WERI-Rb-1 (cell line): ENCODE measurements at regions not wholly inside any gene's neighbourhood (a gene's known extent, or its start where the extent isn't known, plus 50 kb on each side); places are given as distances from the start of the nearest gene placed in this dataset.

Experiments used
- DNase-seq: peaks from one replicate; pipeline ENCODE4 v3.0.0-alpha.2; 2020
- H3K27ac ChIP-seq: fragments of 250-450 bp; sonication (Bioruptor Pico); 2 replicates; pipeline ENCODE4 v1.5.1; 2020; ENCODE audit warnings: mild to moderate bottlenecking, moderate library complexity
- H3K27me3 ChIP-seq: fragments of 250-450 bp; sonication (Bioruptor Pico); 2 replicates; pipeline ENCODE4 v1.5.1; 2021; ENCODE audit warnings: mild to moderate bottlenecking, low read depth, moderate library complexity; ENCODE audit not compliant: insufficient read depth, severe bottlenecking
- H3K36me3 ChIP-seq: fragments of 250-450 bp; sonication (Bioruptor Pico); 2 replicates; pipeline ENCODE4 v1.5.1; 2020; ENCODE audit warnings: mild to moderate bottlenecking, moderate library complexity
- H3K4me3 ChIP-seq: 2 replicates; pipeline ENCODE4 v1.5.1; 2011; ENCODE audit warnings: low read depth, mild to moderate bottlenecking, control low read depth, low read length
- H3K9me3 ChIP-seq: fragments of 250-450 bp; sonication (Bioruptor Pico); 2 replicates; pipeline ENCODE4 v1.5.1; 2021; ENCODE audit warnings: mild to moderate bottlenecking, moderate library complexity; ENCODE audit not compliant: severe bottlenecking
- CTCF ChIP-seq: IDR thresholded peaks from 2 replicates; pipeline ENCODE4 v1.5.1; 2011; ENCODE audit warnings: low read depth, mild to moderate bottlenecking, control low read depth, inconsistent platforms, low read length

- no peak for TF ChIP-seq CTCF
- no peaks in the 10 kb centered on the region for H3K36me3 ChIP-seq
- no peaks in the 10 kb centered on the region for H3K9me3 ChIP-seq
- no peak overlapping the region for H3K27ac ChIP-seq
- H3K27me3 ChIP-seq: no peaks in the 10 kb centered on the region
- H3K4me3 ChIP-seq: no peak overlapping the region
- DNase-seq: no peak
These were observed 828.4 kb downstream of the VGLL3 start for GRCh38 chr3:86162521-86162920.

- TF ChIP-seq CTCF: no peak
- Histone ChIP-seq H3K27me3 (no peaks in the 10 kb centered on the region), H3K27ac (no peak overlapping the region), H3K4me3 (no peak overlapping the region), H3K9me3 (no peaks in the 10 kb centered on the region), H3K36me3 (no peaks in the 10 kb centered on the region)
- no peak for DNase-seq
These were observed 829.5 kb downstream of the VGLL3 start for GRCh38 chr3:86161493-86161892.

- Histone ChIP-seq H3K36me3 (no peaks in the 10 kb centered on the region), H3K9me3 (no peaks in the 10 kb centered on the region), H3K27ac (no peak overlapping the region), H3K4me3 (no peak overlapping the region), H3K27me3 (no peaks in the 10 kb centered on the region)
- no peak for DNase-seq
- TF ChIP-seq CTCF: no peak
These were observed 838.3 kb downstream of the VGLL3 start for GRCh38 chr3:86152620-86153019.

- H3K27ac ChIP-seq: no peak overlapping the region
- no peaks in the 10 kb centered on the region for H3K27me3 ChIP-seq
- H3K4me3 ChIP-seq: no peak overlapping the region
- H3K9me3 ChIP-seq: no peaks in the 10 kb centered on the region
- no peak for TF ChIP-seq CTCF
- no peaks in the 10 kb centered on the region for H3K36me3 ChIP-seq
- no peak for DNase-seq
These were observed 841.9 kb downstream of the VGLL3 start for GRCh38 chr3:86149054-86149453.

GRCh38 chr3:86147119-86147518 is 843.8 kb downstream of the VGLL3 start:
- Histone ChIP-seq H3K9me3 (no peaks in the 10 kb centered on the region), H3K27me3 (no peaks in the 10 kb centered on the region), H3K4me3 (no peak overlapping the region), H3K36me3 (no peaks in the 10 kb centered on the region), H3K27ac (no peak overlapping the region)
- no peak for DNase-seq
- no peak for TF ChIP-seq CTCF

- Histone ChIP-seq H3K4me3 (no peak overlapping the region), H3K9me3 (peaks cover 2% of the 10 kb centered on the region), H3K36me3 (no peaks in the 10 kb centered on the region), H3K27ac (no peak overlapping the region), H3K27me3 (no peaks in the 10 kb centered on the region)
- no peak for DNase-seq
- no peak for TF ChIP-seq CTCF
These were observed 864.4 kb downstream of the VGLL3 start for GRCh38 chr3:86126552-86126951.
